HG02678 (cell line): ENCODE measurements at regions not wholly inside any gene's neighbourhood (a gene's known extent, or its start where the extent isn't known, plus 50 kb on each side); places are given as distances from the start of the nearest gene placed in this dataset.

Experiments
- ATAC-seq: cut with Tn5 transposase; IDR thresholded peaks from one replicate; pipeline ENCODE4 v1.9.1; 2021; ENCODE audit warnings: mild to moderate bottlenecking, moderate library complexity; ENCODE audit not compliant: unreplicated experiment

GRCh38 chr10:129322933-129323820 lies 143.9 kb upstream of the MGMT start:
- no peak for ATAC-seq

- no peak for ATAC-seq
Measured at GRCh38 chr10:129323879-129324278, 143.2 kb upstream of the MGMT start.

DNA sequence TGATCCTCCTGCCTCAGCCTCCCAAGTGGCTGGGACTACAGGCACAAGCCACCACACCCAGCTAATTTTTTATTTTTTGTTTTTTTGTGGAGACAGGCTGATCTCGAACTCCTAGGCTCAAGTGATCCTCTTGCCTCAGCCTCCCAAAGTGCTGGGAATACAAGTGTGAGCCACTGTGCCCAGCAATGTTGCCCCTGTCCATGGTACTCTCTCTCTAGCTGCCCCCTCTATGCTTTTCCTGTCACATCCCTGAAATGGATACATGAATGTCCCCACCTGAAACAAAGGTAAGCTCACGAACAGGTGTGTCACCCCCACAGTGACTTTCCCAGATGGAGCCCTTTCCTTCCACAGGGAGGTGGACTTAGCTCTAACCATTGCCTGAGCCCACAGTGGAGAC lies 141.1 kb upstream of the MGMT start:
- no peak for ATAC-seq

- no peak for ATAC-seq
Measured at GRCh38 chr10:129328546-129328945, 138.5 kb upstream of the MGMT start.

DNA sequence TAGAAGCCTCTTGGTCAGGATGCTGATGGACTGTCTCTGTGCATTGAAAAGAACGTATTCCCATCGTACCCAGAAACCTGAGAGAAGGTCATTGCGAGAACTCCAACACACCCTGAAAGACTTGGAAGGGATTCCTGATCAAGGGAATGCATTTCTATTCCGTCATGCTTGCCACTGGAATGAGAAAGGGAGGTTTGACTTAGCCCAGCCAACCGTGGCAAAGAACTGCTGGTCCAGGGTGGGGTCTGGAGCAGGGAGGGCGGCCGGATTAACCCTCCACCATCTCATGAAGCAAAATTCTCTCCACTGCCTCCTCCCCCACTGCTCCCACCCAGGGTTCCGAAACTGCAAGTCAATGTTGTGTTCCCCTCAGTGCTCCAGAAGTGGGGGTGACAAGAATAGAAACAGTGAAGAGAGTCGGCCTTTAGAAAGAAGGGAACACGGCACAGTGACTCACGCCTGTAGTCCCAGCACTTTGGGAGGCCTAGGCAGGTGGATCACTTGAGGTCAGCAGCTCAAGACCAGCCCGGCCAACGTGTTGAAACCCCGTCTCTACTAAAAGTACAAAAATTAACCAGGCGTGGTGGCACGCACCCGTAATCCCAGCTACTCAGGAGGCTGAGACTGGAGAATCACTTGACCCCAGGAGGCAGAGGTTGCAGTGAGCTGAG lies 137.5 kb upstream of the MGMT start:
- no peak for ATAC-seq

DNA sequence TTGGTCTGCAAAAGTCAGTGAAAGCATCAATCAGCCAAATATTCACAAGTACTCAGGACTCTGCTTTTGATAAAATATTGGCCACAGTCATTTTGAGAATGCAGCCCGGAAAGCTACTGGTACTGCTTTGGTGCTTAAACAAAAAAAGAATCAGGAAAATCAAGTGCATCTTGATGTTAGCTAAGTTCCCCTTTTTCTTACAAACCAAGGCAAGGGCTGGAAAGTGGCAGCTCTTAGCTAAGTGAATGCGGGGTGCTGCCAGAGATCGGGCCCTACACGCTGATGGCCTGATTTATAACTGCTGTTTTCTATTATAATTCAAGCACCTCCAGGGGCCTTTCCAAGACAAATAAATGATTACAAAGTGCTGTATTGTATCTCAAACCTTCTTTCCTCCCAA lies 136.8 kb upstream of the MGMT start:
- ATAC-seq, result no peak

DNA sequence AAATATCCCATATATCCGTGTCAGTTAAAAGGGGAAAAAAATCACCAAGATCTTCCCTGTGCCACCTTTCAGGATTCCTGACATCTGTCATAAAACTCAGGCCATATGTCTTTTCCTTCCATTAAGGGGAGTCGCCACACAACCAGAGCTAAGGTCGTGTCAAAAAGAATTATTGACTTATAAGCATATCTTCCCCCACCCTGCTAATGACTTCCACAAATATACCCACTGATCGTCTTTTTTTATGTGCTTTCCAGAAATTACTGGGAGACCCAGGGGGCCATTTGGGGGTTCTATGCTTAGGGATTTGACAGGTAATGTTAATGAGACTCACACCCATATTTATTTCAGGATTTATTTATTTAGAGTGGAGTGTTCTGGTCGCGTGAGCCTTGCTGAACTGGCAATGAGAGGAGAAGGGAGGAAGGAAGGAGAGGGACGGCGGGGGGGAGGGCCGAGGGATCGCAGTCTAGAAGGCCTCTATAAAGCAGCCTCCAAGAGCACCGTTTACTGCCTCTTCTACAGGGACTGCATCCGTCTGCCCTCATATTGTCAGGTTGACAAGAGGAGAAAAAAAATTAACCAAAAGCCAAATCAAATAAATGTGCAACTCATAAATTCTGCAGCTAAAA lies 135.7 kb upstream of the MGMT start:
- no peak for ATAC-seq

DNA sequence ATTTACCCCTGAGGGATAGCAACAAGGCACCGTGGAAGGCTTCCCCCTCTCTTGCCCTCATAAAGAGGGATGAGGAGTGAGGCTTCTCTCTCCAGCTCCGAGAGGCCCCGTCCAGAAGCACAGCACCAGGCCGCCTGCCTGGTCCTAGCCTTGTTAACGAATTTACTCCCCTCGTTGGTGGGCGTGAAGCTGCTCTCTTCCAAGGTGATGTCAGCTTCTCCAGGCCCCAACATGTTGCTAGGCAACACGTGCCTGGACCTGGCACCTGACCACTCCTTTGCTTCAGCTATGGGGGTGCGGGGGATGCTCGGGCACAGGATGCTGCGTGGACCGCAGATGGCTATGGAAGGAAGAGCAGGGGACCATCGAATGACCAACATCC lies 135.2 kb upstream of the MGMT start:
- ATAC-seq, result no peak

DNA sequence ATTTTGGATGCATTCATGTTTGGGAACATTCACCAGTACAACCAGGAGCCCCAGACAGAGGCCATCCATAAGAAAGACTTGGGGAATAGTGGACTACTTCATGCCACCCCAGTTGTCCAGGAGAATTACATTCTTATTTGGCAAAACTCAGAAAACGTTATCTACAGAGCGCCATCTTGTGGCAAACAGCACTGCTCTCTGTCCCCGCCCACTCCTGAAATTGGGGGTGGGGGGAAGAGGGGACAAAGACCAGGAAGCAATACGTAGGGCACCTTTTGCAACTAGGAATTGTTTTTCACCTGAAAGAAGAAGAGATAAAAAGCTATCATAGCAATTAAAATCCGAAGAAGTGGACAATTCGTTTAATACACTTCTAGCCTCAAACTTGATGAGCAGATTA lies 134.6 kb upstream of the MGMT start:
- no peak for ATAC-seq

DNA sequence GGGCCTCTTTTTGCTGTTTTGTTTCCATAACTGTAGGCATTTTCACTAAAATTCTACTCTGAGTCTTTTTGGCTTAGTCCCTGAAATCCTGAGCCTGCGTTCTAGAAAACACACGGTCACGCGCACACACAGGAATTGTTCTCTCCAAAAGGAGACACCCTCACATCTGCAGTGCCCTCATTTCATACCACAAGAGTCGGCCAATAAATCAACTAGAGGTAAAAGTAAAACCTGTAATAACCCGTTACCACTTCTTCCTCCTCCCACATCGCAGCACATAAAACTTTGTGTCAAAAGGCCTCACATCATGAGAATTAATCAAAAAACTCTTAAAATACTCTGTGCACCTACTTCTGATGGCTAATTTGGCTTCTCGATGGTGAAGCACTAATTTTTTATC lies 133.3 kb upstream of the MGMT start:
- no peak for ATAC-seq

- no peak for ATAC-seq
Measured at GRCh38 chr10:129334266-129334665, 132.8 kb upstream of the MGMT start.

GRCh38 chr10:129335396-129335795 lies 131.6 kb upstream of the MGMT start:
- no peak for ATAC-seq

GRCh38 chr10:129335942-129336341 lies 131.1 kb upstream of the MGMT start:
- ATAC-seq, result no peak

GRCh38 chr10:129339191-129339590 lies 127.8 kb upstream of the MGMT start:
- no peak for ATAC-seq

DNA sequence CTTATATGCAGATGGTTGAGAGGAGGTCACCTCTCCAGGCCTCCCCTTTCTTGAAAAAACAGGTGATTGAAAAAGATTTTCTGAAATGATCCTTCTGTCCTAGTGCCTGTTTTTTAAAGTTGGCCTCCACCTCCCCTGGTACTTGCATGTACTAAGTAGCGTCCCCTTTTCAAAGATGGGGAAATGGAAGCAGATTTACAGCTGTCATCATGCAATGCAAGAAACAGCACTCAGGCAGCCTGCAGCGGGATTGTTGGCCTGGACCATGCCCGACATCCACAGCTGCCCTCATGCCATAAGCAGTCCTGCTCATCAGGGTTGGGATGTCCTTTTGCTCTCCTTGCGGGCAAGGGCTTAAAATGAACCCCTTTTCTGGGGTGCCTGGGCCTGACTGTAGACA lies 127.2 kb upstream of the MGMT start:
- no peak for ATAC-seq

GRCh38 chr10:129341087-129341486 lies 126.0 kb upstream of the MGMT start:
- no peak for ATAC-seq

GRCh38 chr10:129342385-129342784 lies 124.7 kb upstream of the MGMT start:
- ATAC-seq, result no peak

DNA sequence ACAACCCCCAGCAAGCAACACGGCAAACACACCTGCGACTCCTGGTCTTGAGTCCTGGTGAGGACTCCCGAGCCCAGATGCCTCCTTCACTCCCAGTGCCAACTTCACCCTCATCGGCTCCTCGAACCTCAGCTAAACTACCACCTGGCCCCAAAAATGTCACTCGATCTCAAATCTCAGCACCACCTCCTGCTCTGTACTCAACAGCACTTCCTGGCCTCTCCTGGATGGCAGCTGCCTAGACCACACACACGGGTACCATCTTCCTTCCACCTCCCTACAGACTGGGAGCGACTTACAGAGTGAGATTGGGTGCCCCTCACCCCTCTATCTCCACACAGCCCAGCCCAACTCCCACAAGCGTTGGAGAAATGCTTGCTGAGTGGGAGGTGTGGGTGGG lies 123.9 kb upstream of the MGMT start:
- no peak for ATAC-seq

GRCh38 chr10:129344103-129344502 lies 122.9 kb upstream of the MGMT start:
- ATAC-seq, result no peak

GRCh38 chr10:129344731-129345355 lies 122.2 kb upstream of the MGMT start:
- no peak for ATAC-seq

- no peak for ATAC-seq
Measured at GRCh38 chr10:129345763-129346162, 121.3 kb upstream of the MGMT start.

DNA sequence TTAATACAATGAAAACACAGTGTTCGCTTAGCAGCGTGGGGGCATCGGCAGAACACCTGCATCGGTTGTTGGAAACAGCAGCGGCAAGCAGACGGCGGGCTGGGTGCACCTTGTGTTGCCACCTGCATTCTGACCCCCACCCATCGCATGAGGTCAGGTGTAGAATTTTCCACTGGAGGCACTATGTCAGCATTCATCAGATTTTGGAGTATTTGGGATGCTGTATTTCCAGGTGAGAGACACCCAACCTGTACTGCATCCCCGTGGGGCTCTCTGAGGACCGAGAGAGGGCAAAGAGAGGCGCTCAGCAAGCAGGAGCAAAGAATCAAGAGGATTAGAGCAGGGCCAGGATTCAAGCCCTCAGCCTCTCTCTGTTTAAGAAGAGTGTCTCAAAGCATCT lies 116.4 kb upstream of the MGMT start:
- ATAC-seq, result no peak
